GM18867 (cell line): ENCODE measurements at regions not wholly inside any gene's neighbourhood (a gene's known extent, or its start where the extent isn't known, plus 50 kb on each side); places are given as distances from the start of the nearest gene placed in this dataset.

Experiments
- ATAC-seq: cut with Tn5 transposase; IDR thresholded peaks from one replicate; pipeline ENCODE4 v1.9.1; 2021; ENCODE audit warnings: mild to moderate bottlenecking, moderate library complexity; ENCODE audit not compliant: unreplicated experiment

GRCh38 chr13:107447591-107447990 is 767.7 kb downstream of the LIG4 start:
- no peak for ATAC-seq

- no peak for ATAC-seq
Measured at GRCh38 chr13:107441279-107441678, 774.1 kb downstream of the LIG4 start.

GRCh38 chr13:107438251-107438650 is 777.1 kb downstream of the LIG4 start:
- no peak for ATAC-seq

- no peak for ATAC-seq
Measured at GRCh38 chr13:107434347-107434746, 781.0 kb downstream of the LIG4 start.

GRCh38 chr13:107427536-107427935 is 787.8 kb downstream of the LIG4 start:
- no peak for ATAC-seq

GRCh38 chr13:107422421-107422820 is 792.9 kb downstream of the LIG4 start:
- no peak for ATAC-seq

DNA sequence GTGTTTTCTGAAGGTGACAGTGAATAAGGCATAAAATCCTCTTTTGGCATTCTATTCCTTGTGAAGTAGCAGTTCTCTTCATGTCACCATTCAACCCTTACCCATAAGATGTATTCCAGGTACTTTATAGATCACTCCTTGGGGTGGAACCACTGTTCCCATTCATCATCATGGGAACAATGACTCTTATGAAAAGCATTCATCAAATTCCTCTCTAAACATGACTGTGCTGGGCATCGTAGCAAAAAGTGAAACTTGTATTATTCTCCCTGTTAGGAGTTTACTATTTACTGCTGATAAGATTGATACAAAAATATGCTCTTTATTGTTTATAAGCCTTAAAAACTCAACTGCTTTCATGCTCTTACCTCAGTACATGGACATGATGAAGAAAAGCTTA is 793.4 kb downstream of the LIG4 start:
- no peak for ATAC-seq

DNA sequence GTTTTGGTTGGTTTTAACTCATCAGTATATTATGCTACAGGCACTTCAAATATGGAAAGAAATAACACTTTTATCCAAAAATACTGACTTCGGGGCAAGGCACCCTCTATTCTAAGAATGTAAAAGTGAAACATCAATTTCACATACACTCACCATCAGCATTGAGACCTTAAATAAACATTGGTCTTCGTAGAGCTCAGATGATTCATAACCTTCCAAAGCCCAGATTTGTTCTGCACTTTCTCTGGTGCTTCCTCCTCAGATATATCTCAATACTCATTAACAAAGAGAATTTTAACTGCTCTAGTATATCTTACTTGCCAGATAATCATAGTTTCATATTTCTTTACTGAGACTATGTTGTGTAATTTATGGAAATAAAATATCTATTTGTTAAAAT is 794.3 kb downstream of the LIG4 start:
- ATAC-seq = no peak

- ATAC-seq = no peak
Measured at GRCh38 chr13:107413005-107413404, 802.3 kb downstream of the LIG4 start.

DNA sequence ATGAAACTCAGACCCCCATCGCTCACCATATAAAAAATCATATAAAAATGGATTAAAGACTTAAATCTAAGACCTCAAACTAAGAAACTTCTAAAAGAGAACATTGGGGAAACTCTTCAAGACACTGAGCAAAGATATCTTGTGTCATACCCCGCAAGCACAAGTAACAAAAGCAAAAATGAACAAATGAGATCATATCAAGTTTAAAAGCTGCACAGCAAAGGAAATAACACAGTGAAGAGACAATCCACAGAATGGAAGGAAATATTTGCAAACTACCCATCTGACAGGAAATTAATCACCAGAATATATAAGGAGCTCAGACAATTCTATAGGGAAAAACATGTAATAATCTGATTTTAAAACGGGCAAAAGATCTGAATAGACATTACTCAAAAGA is 808.3 kb downstream of the LIG4 start:
- no peak for ATAC-seq

DNA sequence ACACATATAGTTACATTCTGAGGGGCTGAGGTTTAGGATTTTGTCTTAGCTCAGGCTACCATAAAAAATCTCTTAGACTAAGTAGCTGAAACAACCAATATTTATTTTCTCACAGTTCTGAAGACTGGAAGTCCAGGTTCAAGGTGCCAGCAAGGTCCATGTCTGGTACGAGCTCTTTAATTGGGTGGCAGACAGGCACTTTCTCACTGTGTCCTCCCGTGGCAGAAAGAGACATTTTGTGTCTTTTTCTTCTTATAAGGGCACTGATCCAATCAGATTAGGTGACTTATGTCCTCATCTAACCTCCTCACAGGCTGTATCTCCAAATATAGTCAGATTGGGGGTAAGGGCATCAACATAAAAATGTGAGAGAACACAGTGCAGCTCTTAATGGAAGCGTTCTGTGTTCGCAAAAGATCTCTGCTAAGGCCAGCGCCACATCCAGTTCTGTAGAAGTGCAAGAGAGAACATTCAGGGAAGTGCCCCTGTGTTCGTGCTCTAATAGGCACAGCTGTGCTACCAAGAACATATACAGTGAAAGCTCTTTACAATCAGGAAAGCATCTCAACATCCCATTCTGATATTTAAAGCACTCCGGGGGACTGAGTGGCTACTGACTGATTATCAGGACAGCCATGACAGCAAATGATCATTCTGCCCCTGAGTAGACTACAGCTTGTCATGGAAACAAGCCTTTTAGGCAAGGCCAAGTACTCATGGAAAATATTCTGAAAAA is 819.2 kb downstream of the LIG4 start:
- ATAC-seq = no peak

GRCh38 chr13:107392205-107392604 is 823.1 kb downstream of the LIG4 start:
- no peak for ATAC-seq

GRCh38 chr13:107387525-107387924 is 819.6 kb upstream of the ARGLU1 start:
- ATAC-seq = no peak

DNA sequence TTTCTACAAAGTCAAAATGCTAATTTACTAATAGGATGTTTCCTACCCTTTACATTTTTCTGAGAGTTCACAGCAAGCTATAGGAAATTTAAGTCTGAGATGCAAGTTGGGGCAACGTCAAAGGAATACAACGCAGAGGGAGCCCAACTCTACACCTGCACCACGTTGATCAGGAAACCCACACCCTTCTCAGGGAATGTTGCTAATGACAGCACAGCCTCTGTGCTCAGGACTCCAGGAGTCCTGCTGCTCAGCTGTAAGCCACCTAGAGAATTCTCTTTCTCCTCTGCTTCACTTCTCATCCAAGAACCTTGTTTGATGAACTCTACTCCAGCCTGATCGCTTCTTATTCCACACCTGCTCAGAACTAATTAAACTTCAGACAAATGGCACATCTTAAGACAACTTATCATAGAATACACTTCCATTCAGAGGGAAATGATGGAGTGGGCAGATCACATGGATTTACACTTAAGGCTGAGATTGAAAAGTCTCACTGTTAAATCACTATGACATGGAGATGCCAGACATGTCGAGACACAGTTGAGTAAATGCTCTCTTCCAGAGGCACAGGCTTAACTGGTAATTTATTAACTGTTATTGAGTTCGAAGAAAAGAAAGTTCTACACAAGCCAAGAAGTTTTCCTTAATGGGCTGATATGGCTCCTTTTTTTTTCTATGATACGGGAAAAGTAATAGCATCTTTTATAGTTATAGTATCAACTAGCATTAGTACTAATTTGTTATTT is 811.6 kb upstream of the ARGLU1 start:
- ATAC-seq = no peak

DNA sequence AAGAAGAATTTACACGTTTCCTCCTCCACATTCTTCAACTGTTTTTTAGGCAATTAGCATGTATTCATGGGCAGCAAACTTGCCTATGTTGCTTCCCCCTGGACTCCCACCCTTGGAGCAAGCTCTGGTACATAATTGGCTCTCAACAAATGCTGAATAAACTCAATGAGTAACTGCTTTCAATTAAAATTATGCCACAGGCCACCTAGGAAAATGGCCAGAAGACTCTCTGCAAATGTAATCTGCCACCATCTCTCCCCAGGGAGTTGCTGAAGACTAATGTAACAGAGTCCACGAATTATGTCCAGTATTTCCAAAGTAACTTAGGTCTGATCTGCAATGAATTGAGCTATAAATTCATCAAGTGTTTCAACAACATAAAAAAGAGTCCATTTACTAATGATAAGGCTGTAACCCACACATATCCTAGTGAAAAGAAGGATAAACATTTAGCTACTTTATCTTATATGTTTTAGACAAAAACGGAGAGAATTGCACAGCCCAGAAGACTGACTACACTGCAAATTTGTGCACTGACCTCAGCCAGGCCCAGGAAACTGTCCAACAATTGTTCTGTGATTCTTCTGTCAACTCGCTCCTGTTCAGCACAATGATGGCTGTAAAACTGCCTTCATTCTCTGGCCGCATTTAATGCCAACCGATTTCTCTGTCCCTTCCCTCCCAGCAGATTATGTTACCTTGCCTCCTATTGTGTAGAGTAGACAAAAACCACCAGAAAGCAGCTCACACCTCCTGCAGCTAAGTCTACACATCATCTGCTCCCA is 808.6 kb upstream of the ARGLU1 start:
- no peak for ATAC-seq

GRCh38 chr13:107375701-107376340 is 807.9 kb upstream of the ARGLU1 start:
- no peak for ATAC-seq

- no peak for ATAC-seq
Measured at GRCh38 chr13:107374038-107374437, 806.1 kb upstream of the ARGLU1 start.

GRCh38 chr13:107373551-107373950 is 805.6 kb upstream of the ARGLU1 start:
- no peak for ATAC-seq

DNA sequence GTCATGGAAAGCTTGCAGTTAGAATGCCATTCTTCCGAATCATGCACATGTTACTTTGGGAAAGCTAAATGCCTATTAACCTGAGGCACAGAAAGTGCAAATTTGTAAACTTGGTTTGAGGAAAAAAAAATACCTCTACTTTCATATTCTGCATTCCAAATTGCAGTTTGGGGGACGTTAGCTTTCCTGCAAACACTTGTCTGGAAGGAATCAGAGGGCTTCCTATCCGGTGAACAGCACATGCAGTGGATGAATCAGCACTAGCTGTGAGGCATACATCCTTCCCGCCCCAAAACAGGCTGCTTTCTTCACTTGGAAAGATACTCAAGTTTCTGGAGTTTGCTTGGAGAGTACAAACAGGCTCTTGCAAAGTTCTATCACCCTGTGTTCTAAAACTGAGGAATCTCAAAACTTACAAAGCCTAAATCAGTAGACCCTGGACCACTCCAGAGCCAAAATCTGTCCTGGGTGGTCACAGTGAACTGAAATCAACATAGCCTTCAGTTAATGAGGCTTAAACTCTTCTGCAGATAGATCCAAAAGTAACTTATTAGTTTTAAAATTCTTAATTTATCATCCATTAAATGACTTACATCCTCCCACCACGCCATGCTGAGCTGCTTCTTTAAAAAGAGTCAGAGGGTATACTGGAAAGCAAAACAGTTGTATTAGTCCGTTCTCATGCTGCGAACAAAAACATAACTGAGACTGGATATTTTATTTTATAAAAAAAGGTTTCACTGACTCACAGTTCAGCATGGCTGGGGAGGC is 802.3 kb upstream of the ARGLU1 start:
- no peak for ATAC-seq

DNA sequence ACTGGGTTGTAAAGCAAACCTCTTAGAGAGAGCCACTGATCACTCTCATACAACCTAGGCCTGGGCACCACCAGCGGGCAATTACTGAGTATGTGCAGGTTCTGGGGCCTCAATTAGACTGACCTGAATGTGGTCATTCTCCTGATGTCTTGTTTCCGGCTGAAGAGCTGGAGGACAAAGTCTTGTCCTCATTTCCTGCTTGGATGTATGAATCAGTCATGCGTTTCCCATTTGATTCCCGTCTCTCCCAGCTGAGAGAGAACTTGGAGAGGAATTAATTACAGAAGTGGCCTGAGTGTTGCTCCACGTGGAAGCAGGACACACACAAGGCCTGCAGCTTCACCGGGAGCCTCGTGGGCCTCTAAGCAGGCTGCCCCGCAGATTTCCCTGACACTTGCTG is 799.3 kb upstream of the ARGLU1 start:
- no peak for ATAC-seq
